IPS-20b (cell line): ENCODE measurements at regions not wholly inside any gene's neighbourhood (a gene's known extent, or its start where the extent isn't known, plus 50 kb on each side); places are given as distances from the start of the nearest gene placed in this dataset.

ENCODE experiments used
- H3K27ac ChIP-seq: one replicate; pipeline ENCODE4 v1.5.1; 2013; ENCODE audit warnings: low read length
- H3K27me3 ChIP-seq: 2 replicates; pipeline ENCODE4 v1.6.1; 2013; ENCODE audit warnings: mild to moderate bottlenecking, low read length, inconsistent platforms; ENCODE audit not compliant: insufficient read depth
- H3K36me3 ChIP-seq: 2 replicates; pipeline ENCODE4 v1.6.1; 2013; ENCODE audit warnings: low read depth, mild to moderate bottlenecking, inconsistent platforms, low read length, moderate library complexity; ENCODE audit not compliant: insufficient read depth
- H3K4me1 ChIP-seq: 2 replicates; pipeline ENCODE4 v1.6.1; 2013; ENCODE audit warnings: mild to moderate bottlenecking, control low read depth, inconsistent platforms, low read length, moderate library complexity; ENCODE audit not compliant: insufficient read depth
- H3K4me3 ChIP-seq: 2 replicates; pipeline ENCODE4 v1.5.1; 2013; ENCODE audit warnings: mild to moderate bottlenecking, low read length, inconsistent platforms
- H3K9ac ChIP-seq: 2 replicates; pipeline ENCODE4 v1.6.1; 2013; ENCODE audit warnings: low read depth, mild to moderate bottlenecking, inconsistent platforms, low read length, moderate library complexity
- H3K9me3 ChIP-seq: 2 replicates; pipeline ENCODE4 v1.6.1; 2013; ENCODE audit warnings: mild to moderate bottlenecking, low read depth, low read length, inconsistent platforms; ENCODE audit not compliant: insufficient read depth

GRCh38 chr11:92409956-92410355 lies 185.3 kb downstream of the FAT3 start:
- no peaks in the 10 kb centered on the region for H3K9me3 ChIP-seq
- H3K4me1 ChIP-seq = peaks cover 34% of the 10 kb centered on the region
- no peak overlapping the region for H3K4me3 ChIP-seq
- no peaks in the 10 kb centered on the region for H3K27me3 ChIP-seq
- no peaks in the 10 kb centered on the region for H3K36me3 ChIP-seq
- no peak overlapping the region for H3K27ac ChIP-seq
- H3K9ac ChIP-seq = no peak overlapping the region

- H3K27ac ChIP-seq = no peak overlapping the region
- H3K27me3 ChIP-seq = no peaks in the 10 kb centered on the region
- H3K4me3 ChIP-seq = no peak overlapping the region
- H3K4me1 ChIP-seq = peaks cover 34% of the 10 kb centered on the region
- H3K9me3 ChIP-seq = no peaks in the 10 kb centered on the region
- no peak overlapping the region for H3K9ac ChIP-seq
- no peaks in the 10 kb centered on the region for H3K36me3 ChIP-seq
Observed at GRCh38 chr11:92410526-92410925, 185.9 kb downstream of the FAT3 start.

GRCh38 chr11:92411431-92411830 lies 186.8 kb downstream of the FAT3 start:
- Histone ChIP-seq H3K27ac (no peak overlapping the region), H3K36me3 (no peaks in the 10 kb centered on the region)

GRCh38 chr11:92413757-92414513 lies 189.3 kb downstream of the FAT3 start:
- Histone ChIP-seq H3K4me3 (no peak overlapping the region), H3K36me3 (no peaks in the 10 kb centered on the region), H3K27me3 (no peaks in the 10 kb centered on the region), H3K27ac (no peak overlapping the region), H3K9me3 (no peaks in the 10 kb centered on the region), H3K9ac (no peak overlapping the region), H3K4me1 (peaks cover 22% of the 10 kb centered on the region)

More at GRCh38 chr11:92411431-92411830, 186.8 kb downstream of the FAT3 start:
- no peaks in the 10 kb centered on the region for H3K27me3 ChIP-seq
- H3K4me1 ChIP-seq = peaks cover 30% of the 10 kb centered on the region
- H3K4me3 ChIP-seq = no peak overlapping the region
- H3K9ac ChIP-seq = no peak overlapping the region
- H3K9me3 ChIP-seq = no peaks in the 10 kb centered on the region

DNA sequence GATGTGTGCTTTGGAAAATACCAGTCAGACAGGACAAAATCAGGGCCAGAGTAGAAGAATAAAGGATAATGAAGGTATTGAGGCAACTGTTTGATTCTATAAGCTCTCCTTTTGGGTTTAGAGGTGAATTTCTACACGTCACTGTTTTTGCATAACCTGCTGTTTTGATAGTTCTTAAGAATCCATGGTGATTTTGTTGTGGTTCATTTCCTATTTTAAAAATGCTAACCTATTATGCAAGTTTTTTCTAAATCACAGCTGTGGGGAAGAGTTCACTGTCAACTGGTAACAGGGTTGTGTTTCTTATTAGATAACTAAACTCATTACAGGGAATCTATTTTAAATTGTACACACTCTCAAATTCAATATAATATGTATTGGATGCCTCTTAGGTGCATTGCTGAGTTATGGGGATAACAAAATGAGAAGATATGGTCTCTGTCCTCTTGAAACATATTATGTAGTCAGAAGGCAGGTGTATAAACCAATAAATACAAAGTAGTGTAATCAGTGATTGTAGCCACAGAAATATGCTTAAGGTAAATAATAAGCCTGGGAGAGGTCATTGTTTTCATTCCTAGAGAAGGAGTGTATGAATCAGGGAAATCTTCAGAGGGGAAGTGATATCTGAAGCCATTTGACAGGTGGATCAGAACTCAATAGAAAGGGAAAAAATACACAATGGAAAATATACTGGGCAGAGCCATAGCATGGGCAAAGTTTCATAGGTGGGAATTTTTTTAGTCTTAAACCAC lies 192.5 kb downstream of the FAT3 start:
- H3K4me3 ChIP-seq = no peak overlapping the region
- H3K9ac ChIP-seq = no peak overlapping the region
- H3K27ac ChIP-seq = no peak overlapping the region
- no peaks in the 10 kb centered on the region for H3K27me3 ChIP-seq
- H3K4me1 ChIP-seq = peaks cover 3% of the 10 kb centered on the region
- H3K9me3 ChIP-seq = no peaks in the 10 kb centered on the region
- no peaks in the 10 kb centered on the region for H3K36me3 ChIP-seq

- Histone ChIP-seq H3K9ac (no peak overlapping the region), H3K36me3 (no peaks in the 10 kb centered on the region), H3K27me3 (no peaks in the 10 kb centered on the region), H3K4me3 (no peak overlapping the region), H3K27ac (no peak overlapping the region), H3K9me3 (no peaks in the 10 kb centered on the region), H3K4me1 (peaks cover 2% of the 10 kb centered on the region; the same call in 1 of the 2 replicates)
Observed at GRCh38 chr11:92423115-92424034, 198.8 kb downstream of the FAT3 start.

DNA sequence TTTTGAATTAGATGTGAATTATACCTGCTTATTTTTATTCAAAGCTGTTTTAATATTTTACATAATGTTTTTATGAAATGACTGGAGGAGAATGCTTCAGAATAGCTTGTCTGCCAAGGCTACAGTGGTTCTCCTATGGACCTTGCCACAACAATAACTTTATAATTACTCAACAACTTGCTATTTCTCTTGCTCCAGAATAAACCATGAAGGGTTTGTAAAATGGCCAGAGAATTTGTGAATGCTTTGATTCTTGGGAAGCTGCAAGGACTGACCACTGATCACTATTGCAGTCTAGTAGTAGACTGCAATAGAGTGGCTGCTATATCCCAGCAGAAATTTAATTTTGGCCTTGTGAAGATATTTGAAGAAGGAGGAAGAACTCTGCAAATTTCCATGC lies 199.7 kb downstream of the FAT3 start:
- Histone ChIP-seq H3K27me3 (no peaks in the 10 kb centered on the region), H3K4me1 (no peaks in the 10 kb centered on the region), H3K4me3 (no peak overlapping the region), H3K36me3 (no peaks in the 10 kb centered on the region), H3K27ac (no peak overlapping the region), H3K9me3 (no peaks in the 10 kb centered on the region), H3K9ac (no peak overlapping the region)

DNA sequence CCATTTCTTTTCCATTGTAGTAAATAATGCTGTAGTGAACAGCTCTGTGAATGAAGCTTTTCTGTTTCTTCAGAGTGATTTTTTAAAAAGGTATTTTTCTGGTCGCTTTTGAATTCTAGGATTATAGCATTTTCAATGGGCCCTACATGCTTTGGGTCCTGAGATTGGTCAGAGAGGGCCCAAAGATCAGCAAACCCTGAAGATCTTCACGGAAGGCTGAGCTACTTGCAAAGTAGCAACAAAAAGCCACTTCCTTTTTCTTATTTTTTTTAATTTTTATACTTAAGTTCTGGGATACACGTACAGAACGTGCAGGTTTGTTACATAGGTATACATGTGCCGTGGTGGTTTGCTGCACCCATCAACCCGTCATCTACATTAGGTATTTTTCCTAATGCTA lies 200.5 kb downstream of the FAT3 start:
- no peak overlapping the region for H3K4me3 ChIP-seq
- H3K27me3 ChIP-seq = no peaks in the 10 kb centered on the region
- no peaks in the 10 kb centered on the region for H3K9me3 ChIP-seq
- no peaks in the 10 kb centered on the region for H3K4me1 ChIP-seq
- H3K27ac ChIP-seq = no peak overlapping the region
- H3K36me3 ChIP-seq = no peaks in the 10 kb centered on the region
- H3K9ac ChIP-seq = no peak overlapping the region

DNA sequence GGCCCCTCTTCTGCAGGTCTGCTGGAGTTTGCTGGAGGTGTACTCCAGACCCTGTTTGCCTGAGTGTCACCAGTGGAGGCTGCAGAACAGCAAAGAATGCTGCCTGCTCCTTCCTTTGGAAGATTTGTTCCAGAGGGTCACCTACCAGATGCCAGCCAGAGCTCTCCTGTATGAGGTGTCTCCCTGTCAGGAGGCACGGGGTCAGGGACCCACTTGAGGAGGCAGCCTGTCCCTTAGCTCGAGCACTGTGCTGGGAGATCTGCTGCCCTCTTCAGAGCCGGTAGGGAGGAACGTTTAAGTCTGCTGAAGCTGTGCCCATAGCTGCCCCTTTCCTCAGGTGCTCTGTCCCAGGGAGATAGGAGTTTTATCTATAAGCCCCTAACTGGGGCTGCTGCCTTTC lies 207.9 kb downstream of the FAT3 start:
- no peaks in the 10 kb centered on the region for H3K4me1 ChIP-seq
- H3K36me3 ChIP-seq = no peaks in the 10 kb centered on the region
- H3K27ac ChIP-seq = no peak overlapping the region
- no peaks in the 10 kb centered on the region for H3K27me3 ChIP-seq
- no peak overlapping the region for H3K4me3 ChIP-seq
- H3K9me3 ChIP-seq = no peaks in the 10 kb centered on the region
- no peak overlapping the region for H3K9ac ChIP-seq

GRCh38 chr11:92436034-92436920 lies 211.7 kb downstream of the FAT3 start:
- Histone ChIP-seq H3K27ac (no peak overlapping the region), H3K36me3 (no peaks in the 10 kb centered on the region), H3K9ac (no peak overlapping the region), H3K4me3 (no peak overlapping the region), H3K4me1 (peaks cover 13% of the 10 kb centered on the region), H3K27me3 (no peaks in the 10 kb centered on the region), H3K9me3 (no peaks in the 10 kb centered on the region)

DNA sequence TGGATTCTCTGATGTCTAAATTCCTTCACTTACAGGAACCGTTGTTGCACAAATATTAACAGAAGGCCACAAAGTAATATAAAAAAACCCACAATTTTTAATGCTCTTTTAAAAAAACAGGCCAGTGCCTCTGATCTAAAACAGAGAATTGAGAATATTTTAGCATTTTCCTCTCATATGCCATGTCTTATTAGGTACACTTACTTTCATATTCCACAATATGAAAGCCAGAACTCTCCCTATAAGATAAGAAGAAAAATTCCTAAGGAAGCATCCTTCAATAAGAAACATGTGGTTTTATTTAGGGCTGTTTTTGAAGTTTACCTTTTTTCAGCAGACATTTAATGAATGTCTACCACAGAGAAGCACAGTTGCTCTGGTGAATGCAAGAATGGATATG lies 214.5 kb downstream of the FAT3 start:
- Histone ChIP-seq H3K4me3 (no peak overlapping the region), H3K9me3 (no peaks in the 10 kb centered on the region), H3K9ac (no peak overlapping the region), H3K27me3 (no peaks in the 10 kb centered on the region), H3K36me3 (no peaks in the 10 kb centered on the region), H3K27ac (no peak overlapping the region), H3K4me1 (peaks cover 18% of the 10 kb centered on the region)
